ENCODE measurements at regions not wholly inside any gene's neighbourhood (a gene's known extent, or its start where the extent isn't known, plus 50 kb on each side); places are given as distances from the start of the nearest gene placed in this dataset.
"Not testable (repeated sequence)": the region's sequence is repeated elsewhere in the genome, so short reads cannot be mapped to it uniquely, and the experiment has no call there.

GRCh38 chr6:8939615-8940014 lies 504.3 kb upstream of the SLC35B3 start:
- DNase-seq (ENCODE audit: low spot score): peak; percentile 22

GRCh38 chr6:8934318-8934717 lies 499.0 kb upstream of the SLC35B3 start:
- no peak for DNase-seq (ENCODE audit: low spot score)

- DNase-seq (ENCODE audit: low spot score): no peak
Observed at GRCh38 chr6:8930009-8930408, 494.7 kb upstream of the SLC35B3 start.

- not testable (repeated sequence) for DNase-seq (ENCODE audit: low spot score)
Observed at GRCh38 chr6:8920244-8920643, 484.9 kb upstream of the SLC35B3 start.

- no peak for DNase-seq (ENCODE audit: low spot score)
Observed at GRCh38 chr6:8918196-8918595, 482.9 kb upstream of the SLC35B3 start.

GRCh38 chr6:8914700-8915099 lies 479.4 kb upstream of the SLC35B3 start:
- no peak for DNase-seq (ENCODE audit: low spot score)

GRCh38 chr6:8908638-8909037 lies 473.3 kb upstream of the SLC35B3 start:
- no peak for DNase-seq (ENCODE audit: low spot score)

GRCh38 chr6:8906699-8907098 lies 471.4 kb upstream of the SLC35B3 start:
- DNase-seq (ENCODE audit: low spot score): no peak

GRCh38 chr6:8905757-8906156 lies 470.4 kb upstream of the SLC35B3 start:
- DNase-seq (ENCODE audit: low spot score): no peak

- DNase-seq (ENCODE audit: low spot score): no peak
Observed at GRCh38 chr6:8904754-8905153, 469.4 kb upstream of the SLC35B3 start.

- DNase-seq (ENCODE audit: low spot score): no peak
Observed at GRCh38 chr6:8900056-8900455, 464.7 kb upstream of the SLC35B3 start.

GRCh38 chr6:8889514-8889913 lies 454.2 kb upstream of the SLC35B3 start:
- DNase-seq (ENCODE audit: low spot score): no peak

- DNase-seq (ENCODE audit: low spot score): no peak
Observed at GRCh38 chr6:8888468-8888867, 453.1 kb upstream of the SLC35B3 start.

GRCh38 chr6:8881663-8882062 lies 446.3 kb upstream of the SLC35B3 start:
- DNase-seq (ENCODE audit: low spot score): no peak

GRCh38 chr6:8879334-8879733 lies 444.0 kb upstream of the SLC35B3 start:
- peak; percentile 8 for DNase-seq (ENCODE audit: low spot score)

- DNase-seq (ENCODE audit: low spot score): no peak
Observed at GRCh38 chr6:8875986-8876385, 440.6 kb upstream of the SLC35B3 start.

GRCh38 chr6:8872589-8872988 lies 437.2 kb upstream of the SLC35B3 start:
- DNase-seq (ENCODE audit: low spot score): no peak

- no peak for DNase-seq (ENCODE audit: low spot score)
Observed at GRCh38 chr6:8865451-8865850, 430.1 kb upstream of the SLC35B3 start.

GRCh38 chr6:8860671-8861070 lies 425.3 kb upstream of the SLC35B3 start:
- DNase-seq (ENCODE audit: low spot score): no peak

GRCh38 chr6:8859501-8859900 lies 424.2 kb upstream of the SLC35B3 start:
- peak; percentile 14 for DNase-seq (ENCODE audit: low spot score)

GRCh38 chr6:8858854-8859331 lies 423.5 kb upstream of the SLC35B3 start:
- DNase-seq (ENCODE audit: low spot score): no peak

- DNase-seq (ENCODE audit: low spot score): no peak
Observed at GRCh38 chr6:8857160-8857559, 421.8 kb upstream of the SLC35B3 start.

- no peak for DNase-seq (ENCODE audit: low spot score)
Observed at GRCh38 chr6:8855411-8855810, 420.1 kb upstream of the SLC35B3 start.

- DNase-seq (ENCODE audit: low spot score): no peak
Observed at GRCh38 chr6:8852332-8852731, 417.0 kb upstream of the SLC35B3 start.

GRCh38 chr6:8846680-8847079 lies 411.3 kb upstream of the SLC35B3 start:
- DNase-seq (ENCODE audit: low spot score): not testable (repeated sequence)

Data from A172 (cell line).